CD4-positive, alpha-beta T cell treated with Interleukin-1 beta for 1 hour (primary cell): ENCODE measurements at regions not wholly inside any gene's neighbourhood (a gene's known extent, or its start where the extent isn't known, plus 50 kb on each side); places are given as distances from the start of the nearest gene placed in this dataset.
"Not testable (repeated sequence)": the region's sequence is repeated elsewhere in the genome, so short reads cannot be mapped to it uniquely, and the experiment has no call there.

Experiments used
- DNase-seq, 2 donors: peaks; one replicate each; pipeline ENCODE4 v3.0.0-alpha.2; 2020 to 2022

- DNase-seq: no peak
Observed at GRCh38 chr16:86337581-86338402, 172.5 kb upstream of the FOXF1 start.

- DNase-seq: no peak
Observed at GRCh38 chr16:86338403-86339115, 171.8 kb upstream of the FOXF1 start.

- DNase-seq: no peak
Observed at GRCh38 chr16:86342161-86342834, 168.0 kb upstream of the FOXF1 start.

- no peak for DNase-seq
Observed at GRCh38 chr16:86343027-86343795, 167.1 kb upstream of the FOXF1 start.

- no peak for DNase-seq
Observed at GRCh38 chr16:86343796-86344585, 166.3 kb upstream of the FOXF1 start.

- no peak for DNase-seq
Observed at GRCh38 chr16:86344586-86344871, 165.8 kb upstream of the FOXF1 start.

GRCh38 chr16:86344881-86345280, 165.4 kb upstream of the FOXF1 start:
- DNase-seq: no peak

GRCh38 chr16:86345516-86345915, 164.8 kb upstream of the FOXF1 start:
- DNase-seq: no peak

- DNase-seq: no peak
Observed at GRCh38 chr16:86346034-86346433, 164.3 kb upstream of the FOXF1 start.

- no peak for DNase-seq
Observed at GRCh38 chr16:86347090-86347489, 163.2 kb upstream of the FOXF1 start.

GRCh38 chr16:86347916-86348555, 162.3 kb upstream of the FOXF1 start:
- no peak for DNase-seq

- DNase-seq: no peak
Observed at GRCh38 chr16:86349338-86349900, 160.9 kb upstream of the FOXF1 start.

- no peak for DNase-seq
Observed at GRCh38 chr16:86350289-86350688, 160.0 kb upstream of the FOXF1 start.

GRCh38 chr16:86351041-86351784, 159.1 kb upstream of the FOXF1 start:
- no peak for DNase-seq

GRCh38 chr16:86351785-86352139, 158.6 kb upstream of the FOXF1 start:
- DNase-seq: not testable (repeated sequence)

GRCh38 chr16:86353148-86353547, 157.2 kb upstream of the FOXF1 start:
- no peak for DNase-seq

- no peak for DNase-seq
Observed at GRCh38 chr16:86353948-86354347, 156.4 kb upstream of the FOXF1 start.

GRCh38 chr16:86354641-86355513, 155.4 kb upstream of the FOXF1 start:
- no peak for DNase-seq

- no peak for DNase-seq
Observed at GRCh38 chr16:86355531-86355930, 154.8 kb upstream of the FOXF1 start.

- DNase-seq: no peak
Observed at GRCh38 chr16:86355951-86356350, 154.4 kb upstream of the FOXF1 start.
